Caki2 (cell line): ENCODE measurements at regions not wholly inside any gene's neighbourhood (a gene's known extent, or its start where the extent isn't known, plus 50 kb on each side); places are given as distances from the start of the nearest gene placed in this dataset.

Experiments used
- DNase-seq: peaks from one replicate; pipeline ENCODE4 v3.0.0-alpha.2; 2015; ENCODE audit warnings: low read depth
- in situ Hi-C: cut with HindIII; loops from 2 replicates; pipeline ENCODE4 v1.10.0; 2016; ENCODE audit warnings: low sequenced_read_pairs, low pct_unique_long_range_greater_than_20kb, mixed read lengths

DNA sequence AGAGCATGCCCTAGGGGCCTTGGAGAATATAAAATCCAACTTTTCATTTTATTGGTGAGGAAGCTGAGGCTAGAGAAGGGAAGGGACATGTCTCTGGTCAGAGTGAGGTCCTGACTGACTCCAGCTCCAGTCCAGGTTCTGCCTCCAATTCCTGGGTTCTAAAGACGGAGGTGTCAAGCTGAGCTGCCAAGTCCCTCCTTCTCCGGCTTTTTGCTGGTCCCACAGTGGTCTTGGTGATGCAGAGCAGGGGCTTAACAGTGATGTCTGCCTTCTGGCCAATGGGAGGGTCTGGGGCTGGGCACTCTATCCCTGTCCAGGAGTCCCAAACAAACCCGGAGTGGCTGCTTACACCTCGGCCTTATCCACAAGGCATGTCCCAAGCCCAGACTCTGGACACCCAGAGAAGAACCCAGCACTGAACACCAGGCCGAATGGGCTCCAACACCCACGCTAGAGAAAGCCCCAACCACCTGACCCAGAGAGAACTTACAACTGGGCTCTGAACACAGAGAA, 104.8 kb downstream of the EBNA1BP2 start:
- no peak for DNase-seq
- in situ Hi-C loops: no loop called here

DNA sequence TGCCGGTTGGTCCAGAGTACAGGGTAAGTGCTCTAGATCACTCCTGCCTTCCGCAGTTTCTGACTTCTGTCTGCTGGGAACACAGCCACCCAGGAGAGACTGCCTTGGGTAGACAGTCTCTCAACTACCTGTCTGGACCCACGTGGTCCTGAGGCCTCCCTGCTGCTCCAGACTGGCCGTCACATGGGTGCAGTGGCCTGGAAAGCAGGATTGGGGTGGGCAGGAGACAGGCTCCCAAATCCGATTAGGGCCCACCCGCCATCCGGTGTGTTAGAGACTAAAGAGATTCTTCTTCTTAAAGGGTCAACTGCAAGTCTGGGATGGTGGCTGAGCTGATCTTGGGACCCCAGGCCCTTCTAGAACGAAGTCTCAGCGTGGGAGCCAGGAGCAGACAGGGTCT, 105.5 kb downstream of the EBNA1BP2 start:
- in situ Hi-C loops: no loop called here
- DNase-seq: no peak

DNA sequence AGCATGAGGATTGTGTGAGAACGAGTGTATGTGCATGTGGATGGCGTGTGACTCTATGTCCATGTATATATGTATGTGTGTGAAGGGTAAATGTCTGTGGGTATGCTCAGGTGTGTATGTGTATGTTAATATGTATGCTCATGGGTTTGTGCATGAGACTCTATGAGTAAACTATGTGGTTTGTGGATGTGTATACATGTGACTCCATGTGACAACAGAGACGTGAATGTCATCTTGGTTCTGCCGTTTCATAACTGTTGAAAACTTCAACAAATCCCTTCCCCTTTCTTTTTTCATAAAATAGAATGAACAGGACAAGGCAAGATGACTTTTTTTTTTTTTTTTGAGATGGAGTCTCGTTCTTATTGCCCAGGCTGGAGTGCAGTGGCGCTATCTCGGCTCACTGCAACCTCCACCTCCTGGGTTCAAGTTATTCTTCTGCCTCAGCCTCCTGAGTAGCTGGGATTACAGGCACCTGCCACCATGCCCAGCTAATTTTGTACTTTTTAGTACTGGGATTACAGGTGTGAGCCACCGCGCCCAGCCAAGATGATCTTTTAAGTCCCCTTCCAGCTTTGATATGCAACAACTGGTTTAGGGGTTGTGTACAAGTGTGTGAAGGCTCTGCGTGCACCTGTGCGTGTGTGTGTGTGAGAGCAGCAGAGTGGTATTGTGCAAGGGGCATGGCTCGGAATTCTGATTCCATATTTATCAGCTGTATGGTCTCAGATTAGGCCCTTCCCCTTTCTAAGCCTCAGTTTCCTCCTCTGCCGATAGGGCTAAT, 106.3 kb downstream of the EBNA1BP2 start:
- no peak for DNase-seq
- in situ Hi-C loops: no loop called here

DNA sequence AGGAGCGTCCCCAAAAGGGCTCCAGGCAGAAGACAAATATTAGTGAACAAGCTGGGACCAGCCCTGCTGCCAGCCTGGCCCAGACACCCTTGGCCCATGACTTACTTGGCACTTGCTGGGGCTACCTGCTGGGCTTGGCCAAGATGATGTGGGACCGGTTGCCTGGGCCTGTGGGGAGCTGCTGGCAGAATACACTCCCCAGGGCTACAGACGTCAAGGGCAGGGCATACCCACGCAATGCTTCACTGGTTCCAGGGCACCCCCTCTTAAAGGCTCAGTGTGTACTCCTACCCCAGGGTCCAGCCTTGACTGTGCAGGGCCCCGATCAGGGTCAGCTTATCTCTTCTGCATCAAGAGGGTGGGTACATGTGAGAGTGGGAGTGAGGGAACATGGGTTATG, 106.5 kb upstream of the SLC2A1 start:
- no peak for DNase-seq
- in situ Hi-C loops: no loop called here

DNA sequence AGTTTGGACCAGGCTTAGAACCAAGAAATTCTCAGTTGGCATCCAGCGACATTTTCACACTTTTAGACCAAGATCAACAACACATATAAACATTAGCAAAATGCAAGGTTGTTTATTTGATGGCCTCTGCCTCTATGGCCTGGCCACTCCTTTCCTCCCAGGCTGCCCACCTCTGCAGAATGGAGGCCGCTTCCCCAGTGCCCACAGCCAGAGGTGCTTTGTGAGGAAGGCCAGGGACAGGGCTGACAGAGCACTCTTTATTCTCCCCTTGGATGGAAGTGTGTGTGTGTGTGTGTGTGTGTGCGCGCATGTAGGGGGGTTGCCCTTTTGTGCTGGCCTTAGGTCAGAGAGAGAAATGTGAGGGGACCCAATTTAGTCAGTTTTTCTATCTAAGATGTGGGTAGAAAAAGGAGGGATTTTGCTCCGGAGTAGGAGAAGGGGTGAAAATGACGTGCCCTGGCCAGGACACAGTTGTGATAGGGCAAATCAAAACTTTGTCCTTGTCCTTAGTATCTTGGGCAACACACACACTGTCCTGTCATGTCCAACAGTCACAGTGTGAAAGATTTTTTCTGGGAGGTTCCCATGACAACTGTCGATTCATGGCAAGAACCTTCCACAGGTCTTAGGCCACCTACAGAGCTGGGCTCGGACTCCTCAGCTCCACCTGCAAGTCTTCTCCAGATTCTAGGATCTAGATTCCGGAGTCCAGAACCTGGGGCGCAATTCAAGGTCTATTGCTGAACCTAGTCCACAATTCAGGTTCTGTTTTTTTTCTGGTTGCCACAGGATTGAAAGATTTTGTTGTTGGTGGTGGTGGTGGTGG, 104.9 kb upstream of the SLC2A1 start:
- DNase-seq: no peak
- in situ Hi-C loops: no loop called here

DNA sequence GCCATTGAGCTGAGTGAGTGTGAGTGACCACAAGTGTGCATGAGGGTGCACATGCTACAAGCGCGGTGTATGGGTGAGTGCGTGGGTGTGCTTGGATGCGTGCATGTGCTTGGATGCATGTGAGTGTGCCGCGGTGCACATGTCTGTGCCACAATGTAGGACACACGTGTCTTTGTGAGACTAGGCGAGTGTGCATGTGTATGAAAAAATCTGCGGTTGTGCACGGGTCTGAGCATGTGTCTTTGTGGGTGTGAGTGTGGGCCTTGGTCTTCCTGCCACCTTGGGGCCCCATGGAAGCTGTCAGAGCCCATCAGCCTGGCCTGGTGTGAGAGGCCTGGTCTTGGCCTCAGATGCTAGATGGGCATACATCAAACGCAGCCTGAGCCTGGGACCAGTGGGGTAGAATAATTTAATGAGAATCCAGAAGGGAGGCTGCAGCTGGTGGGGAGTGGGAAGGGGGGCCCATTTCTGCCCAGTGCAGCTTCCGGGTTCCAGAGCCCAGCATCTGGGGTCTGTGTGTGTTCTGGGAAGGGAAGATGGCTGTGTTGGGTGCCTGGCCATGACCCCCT, 103.9 kb upstream of the SLC2A1 start:
- in situ Hi-C loops: no loop called here
- no peak for DNase-seq

DNA sequence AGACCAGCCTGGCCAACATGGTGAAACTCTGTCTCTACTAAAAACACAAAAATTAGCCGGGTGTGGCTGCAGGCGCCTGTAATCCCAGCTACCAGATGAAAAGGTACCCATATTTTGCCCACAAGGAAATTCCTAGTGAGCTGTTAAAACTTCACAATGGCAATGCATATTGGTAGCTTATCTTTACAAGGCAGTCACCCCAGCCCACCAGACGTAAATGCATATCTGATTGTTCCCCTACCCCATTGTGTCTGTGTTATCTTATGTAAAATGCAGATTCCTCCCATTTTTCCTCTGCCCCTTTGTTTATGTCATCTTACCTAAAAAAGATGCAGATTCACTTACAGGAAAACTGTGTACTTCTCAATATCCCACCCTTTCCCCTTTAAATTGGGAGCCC, 103.1 kb upstream of the SLC2A1 start:
- DNase-seq: no peak
- in situ Hi-C loops: no loop called here

DNA sequence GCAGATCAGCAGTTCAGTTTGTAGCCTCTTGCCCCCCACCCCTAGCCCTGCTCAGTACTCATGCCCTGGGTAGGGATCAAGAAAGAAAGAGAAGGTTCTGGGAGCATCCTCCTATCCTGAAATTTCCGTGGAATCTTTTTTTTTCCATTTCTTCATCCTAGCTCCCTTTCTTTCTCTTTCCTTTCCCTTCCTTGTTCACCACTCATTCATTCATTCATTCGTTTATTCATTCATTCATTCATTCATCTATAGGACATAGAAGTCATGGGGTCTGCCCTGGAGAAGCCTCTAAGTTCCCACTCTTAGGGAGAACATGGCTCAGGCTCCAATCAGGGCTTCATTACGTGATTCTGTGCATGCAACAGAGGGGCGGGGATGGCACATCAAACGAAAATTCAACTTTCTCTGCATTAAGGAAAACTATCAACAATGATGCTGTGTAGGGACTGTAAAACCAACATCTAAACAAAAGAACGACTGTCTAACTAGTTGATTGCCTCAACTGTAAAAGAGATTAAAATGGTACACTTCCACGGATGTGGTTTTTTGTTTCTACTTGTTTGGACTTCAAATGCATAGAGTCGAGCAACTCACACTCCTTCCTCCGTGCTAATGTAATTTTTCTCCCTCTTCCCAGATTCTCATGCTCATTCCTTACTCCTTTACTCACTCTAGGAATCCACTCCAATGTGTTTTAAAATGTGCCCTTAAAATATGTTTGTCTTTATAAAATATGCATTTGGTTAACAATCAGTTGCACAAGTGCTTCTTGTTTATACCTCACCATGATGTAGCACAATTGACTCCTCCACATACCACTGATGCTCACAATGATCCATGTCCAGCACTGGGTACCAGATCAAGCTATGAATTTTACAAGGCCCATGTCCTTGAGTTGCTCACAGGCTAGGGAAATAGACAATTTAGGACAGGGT, 101.2 kb upstream of the SLC2A1 start:
- DNase-seq: no peak
- in situ Hi-C loops: no loop called here

DNA sequence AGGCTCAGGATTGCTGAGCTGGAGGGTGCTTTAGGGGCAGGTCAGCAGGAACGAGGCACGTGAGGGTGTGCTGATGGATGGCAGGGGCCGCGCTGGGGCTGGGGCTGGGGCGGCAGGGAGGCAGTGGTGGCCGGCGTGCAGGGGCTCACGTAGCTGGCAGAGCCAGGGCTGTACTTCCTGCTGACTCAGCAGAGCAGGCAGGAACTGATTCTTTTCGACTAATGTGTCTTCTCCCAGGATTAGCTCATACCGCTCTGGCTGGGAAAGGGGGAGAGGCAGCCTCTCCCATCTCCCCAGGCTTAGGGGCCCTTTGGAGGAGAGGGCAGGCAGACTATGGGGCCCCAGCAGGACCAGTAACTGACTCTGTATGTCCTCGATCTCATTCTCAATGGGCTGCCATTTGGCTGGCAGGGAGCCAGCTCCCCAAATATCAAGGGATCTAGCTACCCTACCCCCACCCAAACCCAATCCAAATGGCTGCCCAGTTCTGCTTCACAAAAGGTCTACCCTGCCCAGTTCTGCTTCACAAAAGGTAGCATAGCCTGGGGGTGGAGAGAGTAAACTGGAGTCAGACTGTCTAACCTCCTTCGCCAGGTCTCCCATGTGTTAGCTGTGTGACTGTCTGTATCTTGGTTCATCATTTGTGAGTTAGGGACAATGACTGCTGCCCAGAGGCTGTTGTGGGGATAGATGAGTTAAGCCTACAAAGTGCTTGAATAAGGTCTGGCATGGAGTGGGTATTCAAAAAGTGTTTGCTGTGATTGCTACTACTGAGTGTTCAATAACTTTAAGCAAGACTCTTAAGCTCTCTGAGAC, 100.1 kb upstream of the SLC2A1 start:
- in situ Hi-C loops: no loop called here
- no peak for DNase-seq

DNA sequence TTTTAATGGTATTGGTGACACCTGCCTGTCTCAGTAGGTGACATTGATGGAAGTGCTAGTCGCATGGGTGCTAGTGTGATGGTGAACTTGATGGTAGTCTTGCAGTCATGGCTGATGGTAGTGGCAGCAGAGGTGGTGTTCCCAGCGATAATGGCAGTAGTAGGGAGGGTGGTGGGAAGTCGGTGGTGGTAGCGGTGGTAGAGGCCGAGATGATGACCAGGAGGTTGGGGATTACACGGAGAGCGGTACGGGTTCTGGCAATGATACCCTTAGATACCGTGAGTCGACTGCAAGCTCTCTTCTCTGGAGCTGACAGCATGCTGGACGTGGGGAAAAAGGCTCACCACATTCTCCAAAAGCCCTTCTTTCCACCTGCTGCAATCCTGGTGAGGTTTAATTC, 99.4 kb upstream of the SLC2A1 start:
- no peak for DNase-seq
- in situ Hi-C loops: no loop called here

DNA sequence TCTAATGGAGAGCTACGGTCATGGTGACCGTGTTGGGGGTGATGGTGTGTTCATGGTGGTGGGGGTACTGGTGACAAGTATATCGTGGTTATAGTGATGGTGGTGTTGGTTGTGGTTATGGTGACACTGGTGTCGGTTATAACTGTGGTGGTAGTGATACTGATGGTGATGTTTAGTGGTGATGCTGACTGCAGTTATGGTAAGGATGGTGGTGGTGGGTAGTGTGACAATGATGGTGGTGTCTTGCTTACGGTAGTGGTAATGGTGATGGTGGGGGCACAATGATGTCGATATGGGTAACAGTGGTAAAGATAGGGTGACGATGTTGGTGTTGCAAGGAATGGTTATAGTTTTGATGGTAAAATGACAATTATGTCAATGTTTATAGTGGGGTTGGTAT, 98.9 kb upstream of the SLC2A1 start:
- DNase-seq: no peak
- in situ Hi-C loops: no loop called here

DNA sequence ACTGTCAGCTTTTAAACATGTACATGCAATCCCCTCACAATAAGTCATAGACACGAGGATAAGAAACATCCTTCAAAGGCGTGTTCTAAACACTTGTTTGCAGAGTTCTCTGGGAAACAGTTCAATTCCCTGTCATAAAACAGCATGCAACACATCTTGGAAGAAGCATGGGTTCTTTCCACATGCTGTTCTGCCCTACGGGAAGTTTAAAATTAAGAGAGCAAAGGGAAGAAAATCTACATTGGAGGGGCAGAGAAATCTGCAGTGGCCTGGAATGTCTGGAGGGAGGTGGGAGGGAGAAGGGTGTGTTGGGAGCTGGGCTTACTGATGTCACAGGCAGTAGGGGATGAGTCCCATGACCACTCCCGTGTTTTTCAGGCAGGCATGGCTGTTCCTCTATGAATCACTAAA, 98.3 kb upstream of the SLC2A1 start:
- no peak for DNase-seq
- in situ Hi-C loops: no loop called here

DNA sequence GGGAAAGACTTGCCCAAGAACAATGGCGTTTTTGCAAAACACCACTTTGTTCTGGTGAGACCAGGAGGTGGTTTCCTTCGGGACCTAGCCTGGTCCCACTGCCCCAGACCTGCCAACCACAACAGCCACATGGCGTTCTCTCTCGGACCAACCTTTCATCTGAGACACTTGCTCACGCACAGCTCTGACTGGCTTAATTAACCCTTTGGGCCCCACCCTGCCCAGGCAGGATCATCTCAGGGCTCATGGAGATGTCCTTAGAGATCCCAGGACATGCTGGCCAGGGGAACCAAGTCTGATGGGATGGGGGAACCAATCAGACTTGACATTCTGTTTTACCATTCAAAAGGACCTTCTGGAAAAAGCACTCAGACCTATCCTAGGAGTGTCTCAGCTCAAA, 97.8 kb upstream of the SLC2A1 start:
- in situ Hi-C loops: no loop called here
- no peak for DNase-seq

DNA sequence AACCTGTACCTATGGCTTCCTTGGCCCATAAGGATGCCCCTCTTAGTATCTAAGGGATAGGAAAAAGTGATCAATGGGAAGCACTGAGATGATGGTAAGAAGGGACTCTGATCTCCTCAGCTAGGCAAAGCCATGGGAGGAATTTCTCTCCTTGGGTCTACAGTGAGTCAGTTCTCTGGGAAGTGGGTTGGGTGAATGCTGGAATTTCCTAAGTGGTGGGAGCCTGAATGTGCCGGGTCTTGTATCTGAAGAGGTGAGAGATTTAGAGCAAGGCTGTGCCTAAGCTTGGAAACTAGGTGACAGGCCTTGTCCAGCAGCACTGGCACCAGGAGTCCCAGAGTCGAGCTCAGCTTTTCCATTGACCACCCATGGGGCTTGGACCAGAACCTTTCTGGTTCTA, 96.3 kb upstream of the SLC2A1 start:
- DNase-seq: no peak
- in situ Hi-C loops: no loop called here

DNA sequence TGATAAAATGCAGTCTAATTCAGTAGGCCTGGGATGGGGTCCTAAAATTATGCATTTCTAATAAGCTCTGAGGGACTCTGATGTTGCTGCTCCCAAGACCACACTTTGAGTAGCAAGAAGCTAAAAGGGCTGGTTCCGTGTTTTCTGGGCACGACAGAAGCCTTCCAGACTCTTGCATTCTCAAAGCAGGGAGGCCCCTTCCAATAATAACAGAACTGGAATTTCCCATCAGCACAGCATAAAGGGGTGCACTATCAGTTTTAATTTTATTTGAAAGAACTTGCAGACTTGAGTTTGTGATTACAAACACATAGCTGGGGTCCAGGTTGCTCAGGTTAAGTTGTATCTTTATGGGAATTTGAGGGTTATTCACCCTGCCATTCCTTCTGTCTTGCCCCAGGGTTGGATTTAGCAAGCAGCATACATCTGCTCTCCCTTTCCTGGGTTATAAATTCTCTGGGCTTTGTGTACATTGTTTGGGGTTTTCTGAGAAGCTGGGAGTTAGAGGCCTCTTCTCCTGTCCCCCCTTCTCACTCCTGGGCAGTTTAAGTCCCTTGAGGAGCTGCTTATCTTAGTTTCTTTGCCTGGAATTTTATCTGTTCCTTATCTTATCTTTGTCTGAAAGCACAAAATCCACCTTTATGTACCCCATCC, 94.2 kb upstream of the SLC2A1 start:
- in situ Hi-C loops: no loop called here
- DNase-seq: no peak

DNA sequence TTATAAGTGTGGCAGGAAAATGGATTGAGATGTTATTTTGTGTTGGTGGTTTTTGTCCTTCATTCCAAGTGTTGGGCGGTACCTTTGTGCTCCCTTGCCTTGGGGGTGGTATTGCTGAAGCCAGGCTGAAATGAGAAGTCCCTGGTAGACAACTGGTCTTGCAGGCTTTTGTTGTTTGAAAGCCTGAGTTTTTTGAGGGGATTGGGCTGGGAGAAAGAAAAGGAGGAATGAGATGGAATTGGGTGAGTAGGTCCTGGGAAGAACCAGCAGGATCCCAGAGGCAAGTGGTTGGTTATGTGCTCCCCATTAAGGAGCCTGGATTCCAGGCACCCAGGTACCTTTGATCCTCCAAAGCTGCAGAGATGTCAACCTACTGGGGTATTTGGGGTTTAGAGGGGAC, 93.7 kb upstream of the SLC2A1 start:
- in situ Hi-C loops: no loop called here
- DNase-seq: no peak

DNA sequence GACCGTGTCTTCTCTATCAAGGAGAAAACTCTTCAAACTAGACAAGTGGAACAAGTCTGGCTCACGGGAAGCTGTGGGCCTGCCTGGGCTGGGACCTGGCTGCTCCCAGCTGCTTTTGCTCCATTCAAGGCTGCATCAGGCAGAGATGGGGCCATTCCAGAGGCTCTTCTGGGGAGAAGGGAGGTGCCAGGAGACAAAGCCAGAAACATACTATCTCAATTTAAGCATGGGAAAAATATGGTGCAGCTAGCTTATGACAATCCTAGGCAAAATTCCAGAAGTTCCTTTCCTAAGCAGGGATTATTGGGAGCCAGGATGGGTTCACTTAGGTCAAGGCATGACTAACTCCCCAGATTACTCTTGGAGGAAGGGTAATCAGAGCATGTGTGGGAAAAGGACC, 90.8 kb upstream of the SLC2A1 start:
- in situ Hi-C loops: no loop called here
- no peak for DNase-seq
